ENCODE measurements at regions not wholly inside any gene's neighbourhood (a gene's known extent, or its start where the extent isn't known, plus 50 kb on each side); places are given as distances from the start of the nearest gene placed in this dataset.

- ATAC-seq (ENCODE audit: insufficient number of reproducible peaks, low FRiP score, low read depth) (no peak), DNase-seq (ENCODE audit: low spot score) (no peak)
- Histone ChIP-seq H3K4me1 (ENCODE audit: control insufficient read depth in 1 of 2, low read depth in 2 of 2) (no peaks in the 10 kb centered on the region), H3K9me3 (no peaks in the 10 kb centered on the region), H3K36me3 (no peaks in the 10 kb centered on the region), H3K4me3 (no peak overlapping the region), H3K27ac (no peak overlapping the region), H3K27me3 (replicated peaks; ENCODE audit: insufficient read depth) (no peaks in the 10 kb centered on the region)
- TF ChIP-seq, protein P1, sequence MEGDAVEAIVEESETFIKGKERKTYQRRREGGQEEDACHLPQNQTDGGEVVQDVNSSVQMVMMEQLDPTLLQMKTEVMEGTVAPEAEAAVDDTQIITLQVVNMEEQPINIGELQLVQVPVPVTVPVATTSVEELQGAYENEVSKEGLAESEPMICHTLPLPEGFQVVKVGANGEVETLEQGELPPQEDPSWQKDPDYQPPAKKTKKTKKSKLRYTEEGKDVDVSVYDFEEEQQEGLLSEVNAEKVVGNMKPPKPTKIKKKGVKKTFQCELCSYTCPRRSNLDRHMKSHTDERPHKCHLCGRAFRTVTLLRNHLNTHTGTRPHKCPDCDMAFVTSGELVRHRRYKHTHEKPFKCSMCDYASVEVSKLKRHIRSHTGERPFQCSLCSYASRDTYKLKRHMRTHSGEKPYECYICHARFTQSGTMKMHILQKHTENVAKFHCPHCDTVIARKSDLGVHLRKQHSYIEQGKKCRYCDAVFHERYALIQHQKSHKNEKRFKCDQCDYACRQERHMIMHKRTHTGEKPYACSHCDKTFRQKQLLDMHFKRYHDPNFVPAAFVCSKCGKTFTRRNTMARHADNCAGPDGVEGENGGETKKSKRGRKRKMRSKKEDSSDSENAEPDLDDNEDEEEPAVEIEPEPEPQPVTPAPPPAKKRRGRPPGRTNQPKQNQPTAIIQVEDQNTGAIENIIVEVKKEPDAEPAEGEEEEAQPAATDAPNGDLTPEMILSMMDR (IDR thresholded peaks at IDR 0.05) = no peak
Observed at GRCh38 chr1:106924360-106924759, 132.1 kb upstream of the PRMT6 start.

- H3K27me3 ChIP-seq (replicated peaks; ENCODE audit: insufficient read depth) = no peaks in the 10 kb centered on the region
- H3K4me1 ChIP-seq (ENCODE audit: control insufficient read depth in 1 of 2, low read depth in 2 of 2) = no peaks in the 10 kb centered on the region
- no peaks in the 10 kb centered on the region for H3K36me3 ChIP-seq
- no peak overlapping the region for H3K4me3 ChIP-seq
- TF ChIP-seq, protein P1 (IDR thresholded peaks at IDR 0.05) = no peak
- DNase-seq (ENCODE audit: low spot score) (no peak), ATAC-seq (ENCODE audit: insufficient number of reproducible peaks, low FRiP score, low read depth) (no peak)
- H3K9me3 ChIP-seq = no peaks in the 10 kb centered on the region
- H3K27ac ChIP-seq = no peak overlapping the region
Observed at GRCh38 chr1:106925750-106926149, 130.7 kb upstream of the PRMT6 start.

DNA sequence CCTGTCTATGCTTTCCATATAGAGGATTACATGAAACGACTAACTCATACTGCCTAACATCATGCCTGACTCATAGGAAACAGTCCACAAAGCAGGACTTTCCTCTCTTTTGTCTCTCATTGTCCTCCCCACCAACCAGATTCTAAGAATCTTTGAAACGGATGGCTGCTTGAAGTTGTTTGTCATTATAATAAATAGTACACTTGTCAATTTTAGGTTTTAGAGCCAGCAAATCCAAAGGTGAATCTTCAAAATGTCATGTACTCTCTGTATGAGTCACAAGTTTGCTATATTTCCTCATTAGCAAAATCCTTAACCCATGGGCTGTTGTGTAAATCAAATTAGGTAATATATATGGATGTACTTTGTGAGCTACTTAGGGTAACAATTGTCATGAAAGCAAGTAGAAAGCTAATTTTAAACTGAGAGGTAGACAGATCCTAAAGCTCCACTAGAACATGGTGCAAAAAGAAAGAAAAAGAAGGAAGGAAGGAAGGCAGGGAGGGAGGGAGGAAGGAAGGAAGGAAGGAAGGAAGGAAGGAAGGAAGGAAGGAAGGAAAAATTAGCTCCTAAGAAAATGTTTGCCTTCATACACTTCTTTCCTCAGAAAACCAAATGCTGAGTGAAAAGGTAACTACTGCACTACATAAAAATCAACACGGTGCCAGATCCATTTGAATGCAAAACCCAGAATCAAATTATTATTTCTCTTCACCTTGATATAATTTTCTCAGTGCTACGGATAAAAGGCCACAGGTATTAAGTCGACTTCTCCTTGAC lies 129.5 kb upstream of the PRMT6 start:
- ATAC-seq (ENCODE audit: insufficient number of reproducible peaks, low FRiP score, low read depth) (no peak), DNase-seq (ENCODE audit: low spot score) (no peak)
- no peak overlapping the region for H3K4me3 ChIP-seq
- H3K27ac ChIP-seq = no peak overlapping the region
- H3K9me3 ChIP-seq = no peaks in the 10 kb centered on the region
- H3K27me3 ChIP-seq (replicated peaks; ENCODE audit: insufficient read depth) = no peaks in the 10 kb centered on the region
- no peaks in the 10 kb centered on the region for H3K4me1 ChIP-seq (ENCODE audit: control insufficient read depth in 1 of 2, low read depth in 2 of 2)
- no peaks in the 10 kb centered on the region for H3K36me3 ChIP-seq
- TF ChIP-seq, protein P1 (IDR thresholded peaks at IDR 0.05) = no peak

DNA sequence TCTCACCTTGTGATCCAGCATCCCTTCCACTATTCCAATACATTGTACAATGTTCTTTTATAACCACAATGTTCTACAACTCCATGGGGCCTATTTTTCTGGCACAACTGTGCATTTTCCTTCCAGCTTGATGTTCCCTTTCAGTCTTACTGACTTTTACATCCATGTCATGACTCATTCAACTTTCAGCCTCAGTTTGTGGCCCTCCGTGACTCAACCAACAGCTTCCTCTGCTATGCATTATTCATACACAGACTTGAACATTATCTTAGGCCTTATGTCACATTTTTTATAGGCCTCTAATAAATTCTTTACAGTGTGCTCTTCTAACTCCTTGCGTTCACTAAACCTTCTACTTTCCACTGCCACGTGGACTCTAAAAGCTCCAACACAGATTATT lies 119.4 kb upstream of the PRMT6 start:
- H3K4me1 ChIP-seq (ENCODE audit: control insufficient read depth in 1 of 2, low read depth in 2 of 2) = no peaks in the 10 kb centered on the region
- DNase-seq (ENCODE audit: low spot score) = no peak
- no peaks in the 10 kb centered on the region for H3K36me3 ChIP-seq
- TF ChIP-seq, protein P1 (IDR thresholded peaks at IDR 0.05) = no peak
- no peak for ATAC-seq (ENCODE audit: insufficient number of reproducible peaks, low FRiP score, low read depth)
- no peaks in the 10 kb centered on the region for H3K9me3 ChIP-seq
- no peaks in the 10 kb centered on the region for H3K27me3 ChIP-seq (replicated peaks; ENCODE audit: insufficient read depth)
- no peak overlapping the region for H3K4me3 ChIP-seq
- no peak overlapping the region for H3K27ac ChIP-seq

DNA sequence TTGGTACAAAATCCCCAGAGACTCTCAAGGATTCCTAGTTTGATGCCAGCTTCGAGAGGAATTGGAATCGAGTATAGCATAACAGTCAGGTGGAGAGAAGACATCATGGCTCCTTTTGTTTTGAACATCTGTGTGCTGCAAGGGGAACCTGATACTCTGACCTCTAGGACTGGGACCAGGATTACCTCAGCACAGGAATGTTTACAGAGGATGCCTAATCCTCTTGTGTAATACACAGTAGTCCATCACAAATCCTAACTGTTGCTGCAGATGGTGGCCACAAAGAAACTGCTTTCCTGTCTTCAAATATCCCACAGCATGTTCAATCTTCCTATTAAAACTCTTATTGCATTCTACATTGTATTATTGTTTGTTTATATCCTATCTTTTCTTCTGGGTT lies 111.8 kb upstream of the PRMT6 start:
- no peaks in the 10 kb centered on the region for H3K9me3 ChIP-seq
- H3K36me3 ChIP-seq = no peaks in the 10 kb centered on the region
- DNase-seq (ENCODE audit: low spot score) (no peak), ATAC-seq (ENCODE audit: insufficient number of reproducible peaks, low FRiP score, low read depth) (no peak)
- TF ChIP-seq, protein P1 (IDR thresholded peaks at IDR 0.05) = no peak
- H3K27me3 ChIP-seq (replicated peaks; ENCODE audit: insufficient read depth) = no peaks in the 10 kb centered on the region
- H3K27ac ChIP-seq = no peak overlapping the region
- no peaks in the 10 kb centered on the region for H3K4me1 ChIP-seq (ENCODE audit: control insufficient read depth in 1 of 2, low read depth in 2 of 2)
- no peak overlapping the region for H3K4me3 ChIP-seq

Measured in thoracic aorta (tissue), 2 donors.